ENCODE measurements at regions not wholly inside any gene's neighbourhood (a gene's known extent, or its start where the extent isn't known, plus 50 kb on each side); places are given as distances from the start of the nearest gene placed in this dataset.

- ChIA-PET POLR2A (ENCODE audit: unreplicated experiment) (no interaction called here), CTCF (no interaction called here)
- WGBS, 2 experiments (ENCODE audit: extremely low coverage in 2 of 2, insufficient read length in 1 of 2), result no CpG with 5 or more reads among the region's 2 CpGs
- DNase-seq (no peak), ATAC-seq (ENCODE audit: low read depth) (no peak)
- Histone ChIP-seq H3K27me3 (ENCODE audit: control insufficient read depth, insufficient read depth, low read length) (no peaks in the 10 kb centered on the region), H3K4me1 (ENCODE audit: control insufficient read depth, insufficient read depth, low read length) (no peaks in the 10 kb centered on the region), H3K4ac (ENCODE audit: low read depth, low read length) (no peak overlapping the region), H2BK120ac (ENCODE audit: low read depth, low read length) (no peak overlapping the region), H3K79me1 (ENCODE audit: low read depth in 1 of 2, low read length in 2 of 2) (no peaks in the 10 kb centered on the region), H3K9me1 (ENCODE audit: insufficient read depth, low read length) (no peaks in the 10 kb centered on the region), H3K56ac (ENCODE audit: extremely low read depth, insufficient read depth, low read length) (no peak overlapping the region), H4K20me1 (ENCODE audit: insufficient read depth, low read length) (no peaks in the 10 kb centered on the region), H4K5ac (ENCODE audit: low read depth, low read length) (no peak overlapping the region), H3K4me2 (ENCODE audit: low read depth, low read length) (no peak overlapping the region), H3K14ac (replicated peaks; ENCODE audit: low read depth, low read length) (no peak overlapping the region), H3K27ac (ENCODE audit: insufficient read depth, low read length) (no peak overlapping the region), H3K9me3 (ENCODE audit: control insufficient read depth, insufficient read depth, low read length) (no peaks in the 10 kb centered on the region), H2BK15ac (ENCODE audit: low read depth, low read length) (no peak overlapping the region), H2BK20ac (ENCODE audit: low read depth, low read length) (no peak overlapping the region), H2AK9ac (replicated peaks; ENCODE audit: low read depth, low read length, poor library complexity) (no peak overlapping the region), H4K91ac (ENCODE audit: insufficient read depth, low read depth, low read length) (no peak overlapping the region), H3K23ac (ENCODE audit: low read depth, low read length) (no peak overlapping the region), H3K4me3 (ENCODE audit: insufficient read depth, low read depth, low read length) (no peak overlapping the region), H3K18ac (ENCODE audit: low read depth, low read length) (no peak overlapping the region), H2AK5ac (ENCODE audit: low read depth, low read length) (no peak overlapping the region), H3K36me3 (ENCODE audit: control insufficient read depth, insufficient read depth, low read length) (no peaks in the 10 kb centered on the region), H2AFZ (replicated peaks; ENCODE audit: low read length, poor library complexity) (no peak overlapping the region), H3K9ac (ENCODE audit: low read depth, low read length) (no peak overlapping the region), H2BK5ac (ENCODE audit: low read depth, low read length, poor library complexity, severe bottlenecking) (no peak overlapping the region), H4K8ac (ENCODE audit: low read depth in 2 of 2, low read length in 2 of 2) (no peak overlapping the region)
- intact Hi-C loops (cut with micrococcal nuclease) (loop anchor here (5.0 kb wide), 1 partner anchor 568 kb away; no protein-coding TSS in a partner anchor), in situ Hi-C loops (cut with MboI; ENCODE audit: low sequenced_read_pairs) (no loop called here), dilution Hi-C loops (cut with HindIII; ENCODE audit: low sequenced_read_pairs, unreplicated experiment) (no loop called here)
- TF ChIP-seq POLR2A (IDR thresholded peaks at IDR 0.05; ENCODE audit: low read depth, low read length) (no peak), CTCF (conservative IDR thresholded peaks at IDR 0.05; ENCODE audit: low read depth, low read length) (no peak), MAZ (IDR thresholded peaks at IDR 0.05; ENCODE audit: borderline replicate concordance, low read depth, low read length) (no peak), CHD1 (IDR thresholded peaks at IDR 0.05; ENCODE audit: low read depth, low read length) (no peak), FOS (IDR thresholded peaks at IDR 0.05; ENCODE audit: low read depth, low read length) (no peak), RAD21 (IDR thresholded peaks at IDR 0.05; ENCODE audit: low read length) (no peak), MAFK (IDR thresholded peaks at IDR 0.05; ENCODE audit: low read depth, low read length) (no peak), ELK1 (IDR thresholded peaks at IDR 0.05; ENCODE audit: borderline replicate concordance, low read depth, low read length) (no peak), RCOR1 (IDR thresholded peaks at IDR 0.05; ENCODE audit: insufficient replicate concordance, low read length) (no peak), MXI1 (IDR thresholded peaks at IDR 0.05; ENCODE audit: borderline replicate concordance, low read depth, low read length) (no peak), RFX5 (IDR thresholded peaks at IDR 0.05; ENCODE audit: low read depth, low read length) (no peak), NFE2L2 (IDR thresholded peaks at IDR 0.05; ENCODE audit: low read depth, low read length) (no peak), SMC3 (IDR thresholded peaks at IDR 0.05; ENCODE audit: low read depth, low read length) (no peak), BHLHE40 (IDR thresholded peaks at IDR 0.05; ENCODE audit: low read depth, low read length) (no peak), CEBPB (IDR thresholded peaks at IDR 0.05; ENCODE audit: low read depth, low read length) (no peak)
- TF ChIP-seq, protein P1, sequence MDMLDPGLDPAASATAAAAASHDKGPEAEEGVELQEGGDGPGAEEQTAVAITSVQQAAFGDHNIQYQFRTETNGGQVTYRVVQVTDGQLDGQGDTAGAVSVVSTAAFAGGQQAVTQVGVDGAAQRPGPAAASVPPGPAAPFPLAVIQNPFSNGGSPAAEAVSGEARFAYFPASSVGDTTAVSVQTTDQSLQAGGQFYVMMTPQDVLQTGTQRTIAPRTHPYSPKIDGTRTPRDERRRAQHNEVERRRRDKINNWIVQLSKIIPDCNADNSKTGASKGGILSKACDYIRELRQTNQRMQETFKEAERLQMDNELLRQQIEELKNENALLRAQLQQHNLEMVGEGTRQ (IDR thresholded peaks at IDR 0.05; ENCODE audit: low read depth, low read length), result no peak
- BruUV-seq (replicated peaks), result no TSS peak
Measured at GRCh38 chr14:43169722-43170121, 1337.4 kb downstream of the FSCB start.
